NCI-H2227 (cell line): ENCODE measurements at regions not wholly inside any gene's neighbourhood (a gene's known extent, or its start where the extent isn't known, plus 50 kb on each side); places are given as distances from the start of the nearest gene placed in this dataset.

Experiments used
- DNase-seq: peaks from one replicate; lab custom pipeline; 2025; ENCODE audit not compliant: unreplicated experiment; lab: John Stamatoyannopoulos, UW

GRCh38 chr13:31956980-31957644, 74.5 kb upstream of the FRY start:
- no peak for DNase-seq

- DNase-seq, result no peak
These were observed 73.8 kb upstream of the FRY start for GRCh38 chr13:31957772-31958171.

- no peak for DNase-seq
These were observed 68.7 kb upstream of the FRY start for GRCh38 chr13:31962731-31963370.

GRCh38 chr13:31963631-31964030, 67.9 kb upstream of the FRY start:
- no peak for DNase-seq

- no peak for DNase-seq
These were observed 67.4 kb upstream of the FRY start for GRCh38 chr13:31964168-31964567.

GRCh38 chr13:31965361-31966066, 66.1 kb upstream of the FRY start:
- DNase-seq, result no peak

- no peak for DNase-seq
These were observed 64.4 kb upstream of the FRY start for GRCh38 chr13:31967155-31967554.

GRCh38 chr13:31968473-31968872, 63.1 kb upstream of the FRY start:
- DNase-seq, result no peak

- DNase-seq, result no peak
These were observed 61.2 kb upstream of the FRY start for GRCh38 chr13:31970231-31970930.

GRCh38 chr13:31972453-31972852, 59.1 kb upstream of the FRY start:
- no peak for DNase-seq

GRCh38 chr13:31978021-31978420, 53.6 kb upstream of the FRY start:
- DNase-seq, result no peak

- DNase-seq, result no peak
These were observed 50.7 kb upstream of the FRY start for GRCh38 chr13:31980830-31981229.
